ENCODE measurements at regions not wholly inside any gene's neighbourhood (a gene's known extent, or its start where the extent isn't known, plus 50 kb on each side); places are given as distances from the start of the nearest gene placed in this dataset.

DNA sequence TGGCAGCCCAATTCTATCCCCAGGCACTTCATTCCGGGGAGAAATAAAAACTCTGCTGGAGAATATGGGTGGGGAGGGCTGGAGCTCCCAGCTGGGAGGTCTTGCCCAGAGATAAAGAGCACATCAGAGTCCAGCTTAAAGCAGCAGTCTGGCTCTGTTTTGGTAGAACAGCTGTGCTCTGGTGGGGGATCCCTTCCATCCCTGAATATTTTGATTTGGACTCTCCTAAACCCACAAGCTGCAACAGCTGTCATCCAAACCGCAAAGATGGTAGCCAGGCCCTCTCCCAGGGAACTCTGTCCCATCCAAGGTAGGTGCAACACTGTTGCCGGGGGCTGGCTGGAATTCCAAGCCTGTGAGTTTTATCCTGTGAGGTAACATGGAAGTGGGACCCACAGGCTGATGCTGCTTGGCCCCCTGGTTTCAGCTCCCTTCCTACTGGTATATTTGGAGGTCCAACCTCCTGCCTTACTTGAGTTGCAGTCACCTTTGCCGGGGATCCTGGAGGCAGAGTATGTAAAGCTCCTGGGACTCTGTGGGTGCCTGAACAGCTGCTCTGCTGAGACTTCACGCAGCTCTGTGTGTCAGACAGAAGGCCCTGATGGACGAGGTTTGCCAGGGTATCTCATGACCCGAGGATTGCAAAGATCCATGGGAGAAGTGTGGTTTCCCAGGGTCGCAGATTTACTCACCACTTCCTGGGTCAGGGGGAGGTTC is 203.5 kb upstream of the ITM2A start:
- Histone ChIP-seq H3K9me3 (no peaks in the 10 kb centered on the region), H3K27me3 (no peaks in the 10 kb centered on the region), H3K4me1 (no peaks in the 10 kb centered on the region), H3K27ac (no peak overlapping the region), H3K4me3 (no peak overlapping the region), H3K36me3 (no peaks in the 10 kb centered on the region)
- no peak for DNase-seq
- TF ChIP-seq, protein P1, sequence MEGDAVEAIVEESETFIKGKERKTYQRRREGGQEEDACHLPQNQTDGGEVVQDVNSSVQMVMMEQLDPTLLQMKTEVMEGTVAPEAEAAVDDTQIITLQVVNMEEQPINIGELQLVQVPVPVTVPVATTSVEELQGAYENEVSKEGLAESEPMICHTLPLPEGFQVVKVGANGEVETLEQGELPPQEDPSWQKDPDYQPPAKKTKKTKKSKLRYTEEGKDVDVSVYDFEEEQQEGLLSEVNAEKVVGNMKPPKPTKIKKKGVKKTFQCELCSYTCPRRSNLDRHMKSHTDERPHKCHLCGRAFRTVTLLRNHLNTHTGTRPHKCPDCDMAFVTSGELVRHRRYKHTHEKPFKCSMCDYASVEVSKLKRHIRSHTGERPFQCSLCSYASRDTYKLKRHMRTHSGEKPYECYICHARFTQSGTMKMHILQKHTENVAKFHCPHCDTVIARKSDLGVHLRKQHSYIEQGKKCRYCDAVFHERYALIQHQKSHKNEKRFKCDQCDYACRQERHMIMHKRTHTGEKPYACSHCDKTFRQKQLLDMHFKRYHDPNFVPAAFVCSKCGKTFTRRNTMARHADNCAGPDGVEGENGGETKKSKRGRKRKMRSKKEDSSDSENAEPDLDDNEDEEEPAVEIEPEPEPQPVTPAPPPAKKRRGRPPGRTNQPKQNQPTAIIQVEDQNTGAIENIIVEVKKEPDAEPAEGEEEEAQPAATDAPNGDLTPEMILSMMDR (IDR thresholded peaks at IDR 0.05), result no peak
- no peak for TF ChIP-seq POLR2A (IDR thresholded peaks at IDR 0.05)

DNA sequence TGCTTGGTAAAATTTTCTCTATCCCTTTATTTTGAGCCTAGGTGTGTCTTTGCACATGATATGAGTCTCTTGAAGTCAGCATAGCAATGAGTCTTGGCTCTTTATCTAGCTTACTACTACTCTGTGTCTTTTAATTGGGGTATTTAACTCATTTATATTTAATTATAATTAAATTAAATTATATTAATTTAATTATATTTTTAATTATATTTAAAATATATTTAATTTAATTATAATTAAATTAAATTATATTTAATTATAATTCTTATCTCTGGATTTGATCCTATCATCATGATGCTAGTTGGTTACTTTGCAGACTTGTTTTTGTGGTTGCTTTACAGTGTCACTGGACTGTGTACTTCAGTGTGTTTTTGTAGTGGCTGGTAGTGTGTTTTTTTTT is 201.2 kb upstream of the ITM2A start:
- Histone ChIP-seq H3K27ac (no peak overlapping the region), H3K4me1 (no peaks in the 10 kb centered on the region), H3K9me3 (no peaks in the 10 kb centered on the region), H3K4me3 (no peak overlapping the region), H3K36me3 (no peaks in the 10 kb centered on the region), H3K27me3 (no peaks in the 10 kb centered on the region)
- DNase-seq, result no peak
- TF ChIP-seq, protein P1 (IDR thresholded peaks at IDR 0.05), result no peak
- TF ChIP-seq POLR2A (IDR thresholded peaks at IDR 0.05), result no peak

DNA sequence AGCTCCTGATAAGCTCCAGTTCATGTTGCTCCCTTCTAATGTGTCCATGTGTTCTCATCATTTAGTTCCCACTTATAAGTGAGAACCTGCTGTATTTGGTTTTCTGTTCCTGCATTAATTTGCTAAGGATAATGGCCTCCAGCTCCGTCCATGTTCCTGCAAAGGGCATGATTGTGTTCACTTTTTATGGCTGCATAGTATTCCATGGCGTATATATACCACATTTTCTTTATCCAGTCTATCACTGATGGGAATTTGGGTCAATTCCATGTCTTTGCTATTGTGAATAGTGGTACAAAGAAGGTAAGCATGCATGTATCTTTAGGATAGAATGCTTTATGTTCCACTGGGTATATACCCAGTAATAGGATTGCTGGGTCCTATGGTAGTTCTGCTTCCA is 197.2 kb upstream of the ITM2A start:
- Histone ChIP-seq H3K27ac (no peak overlapping the region), H3K4me1 (no peaks in the 10 kb centered on the region), H3K36me3 (no peaks in the 10 kb centered on the region), H3K9me3 (no peaks in the 10 kb centered on the region), H3K27me3 (no peaks in the 10 kb centered on the region), H3K4me3 (no peak overlapping the region)
- no peak for DNase-seq
- TF ChIP-seq POLR2A (IDR thresholded peaks at IDR 0.05), result no peak
- TF ChIP-seq, protein P1 (IDR thresholded peaks at IDR 0.05), result no peak

DNA sequence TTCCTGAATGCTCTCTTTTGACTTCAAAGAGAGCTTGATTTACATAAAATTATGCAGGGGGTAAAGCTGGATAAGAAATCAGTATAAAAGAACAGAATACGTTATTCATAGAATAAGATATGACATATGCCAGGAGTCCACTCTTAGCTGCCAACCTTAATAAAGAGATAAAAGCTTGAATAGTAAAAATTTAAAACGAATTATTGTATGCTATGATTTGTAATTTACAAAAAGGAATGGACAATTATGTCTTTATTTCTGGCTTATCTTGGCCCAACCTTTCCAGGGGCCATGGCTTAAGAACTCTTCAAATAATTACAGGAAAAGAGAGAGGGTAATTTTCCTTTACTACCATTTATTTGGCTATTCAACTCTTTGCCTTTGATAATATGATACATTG is 192.2 kb upstream of the ITM2A start:
- Histone ChIP-seq H3K27ac (no peak overlapping the region), H3K36me3 (no peaks in the 10 kb centered on the region), H3K4me3 (no peak overlapping the region), H3K27me3 (no peaks in the 10 kb centered on the region), H3K4me1 (no peaks in the 10 kb centered on the region), H3K9me3 (no peaks in the 10 kb centered on the region)
- no peak for DNase-seq
- TF ChIP-seq, protein P1 (IDR thresholded peaks at IDR 0.05), result no peak
- TF ChIP-seq POLR2A (IDR thresholded peaks at IDR 0.05), result no peak

DNA sequence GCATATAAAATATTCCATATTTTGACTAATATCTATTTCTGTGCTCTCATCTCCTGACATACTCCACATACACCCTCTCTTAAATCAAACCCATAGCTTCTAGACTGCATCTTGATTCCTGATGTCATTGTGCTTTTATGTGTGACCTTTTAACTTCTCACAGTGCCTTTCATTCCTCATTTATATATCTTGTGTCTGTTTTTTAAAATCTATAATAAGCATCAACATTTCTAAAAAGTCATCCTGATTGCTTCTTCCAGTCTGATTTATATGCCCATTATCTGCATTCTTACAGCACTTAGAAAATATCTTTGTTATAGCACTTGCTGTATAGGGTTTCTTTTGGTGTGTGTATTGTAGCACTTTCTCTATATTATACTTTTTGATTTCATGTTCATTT is 190.1 kb upstream of the ITM2A start:
- Histone ChIP-seq H3K9me3 (no peaks in the 10 kb centered on the region), H3K27ac (no peak overlapping the region), H3K36me3 (no peaks in the 10 kb centered on the region), H3K27me3 (no peaks in the 10 kb centered on the region), H3K4me1 (no peaks in the 10 kb centered on the region), H3K4me3 (no peak overlapping the region)
- DNase-seq, result no peak
- TF ChIP-seq POLR2A (IDR thresholded peaks at IDR 0.05), result no peak
- TF ChIP-seq, protein P1 (IDR thresholded peaks at IDR 0.05), result no peak

DNA sequence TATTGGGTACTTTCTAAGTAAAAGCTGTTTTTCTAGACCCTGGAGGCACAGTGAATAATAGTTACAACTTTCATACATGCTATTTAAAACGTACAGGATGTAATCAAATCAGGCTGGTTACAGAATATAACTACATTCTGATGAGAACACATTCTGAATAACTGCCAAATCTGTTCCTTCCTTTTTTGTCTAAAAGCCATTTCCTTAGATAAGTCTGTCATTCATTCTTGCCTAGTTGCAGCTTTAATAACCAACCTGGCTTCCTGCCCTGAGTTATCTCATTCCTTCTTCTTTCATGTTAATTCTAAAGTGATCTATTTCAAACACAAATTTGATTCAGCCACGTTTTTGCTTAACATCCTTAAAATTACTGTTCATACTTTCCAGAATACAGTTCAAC is 189.7 kb upstream of the ITM2A start:
- Histone ChIP-seq H3K27me3 (no peaks in the 10 kb centered on the region), H3K4me1 (no peaks in the 10 kb centered on the region), H3K4me3 (no peak overlapping the region), H3K9me3 (no peaks in the 10 kb centered on the region), H3K36me3 (no peaks in the 10 kb centered on the region), H3K27ac (no peak overlapping the region)
- TF ChIP-seq POLR2A (IDR thresholded peaks at IDR 0.05), result no peak
- TF ChIP-seq, protein P1 (IDR thresholded peaks at IDR 0.05), result no peak
- DNase-seq, result no peak

Data from Peyer's patch (tissue), 4 donors.